SK-N-SH (cell line): ENCODE measurements at regions not wholly inside any gene's neighbourhood (a gene's known extent, or its start where the extent isn't known, plus 50 kb on each side); places are given as distances from the start of the nearest gene placed in this dataset.

Source experiments
- CTCF ChIA-PET: fragments of 300-600, 350-600 bp; formaldehyde crosslinking; extraction: SDS; loops from one replicate; lab custom pipeline; 2021; lab: Yijun Ruan, JAX
- POLR2A ChIA-PET: fragments of 350-600 bp; sonication (Branson Sonifier 250); formaldehyde crosslinking; extraction: SDS; loops from one replicate; lab custom pipeline; 2020; ENCODE audit warnings: antibody characterized with exemption, inconsistent platforms; lab: Yijun Ruan, JAX
- DNase-seq: peaks from one replicate; pipeline ENCODE4 v3.0.0; 2012
- H2AFZ ChIP-seq: fragments of 200-600 bp; sonication (generic); 2 replicates; pipeline ENCODE4 v1.8.1; 2016; ENCODE audit warnings: antibody characterized with exemption, mild to moderate bottlenecking, low read depth
- H3F3A ChIP-seq: fragments of 200-600 bp; sonication (generic); replicated peaks from 2 replicates; pipeline ENCODE3; 2016; ENCODE audit warnings: antibody characterized with exemption, mild to moderate bottlenecking; ENCODE audit not compliant: insufficient read depth
- H3K27ac ChIP-seq, 2 experiments: fragments of 200-500 bp in 1 of 2; fragments of 200-600 bp in 1 of 2; sonication (Bioruptor generic) in 1 of 2; sonication (generic), shearing (Covaris generic) in 1 of 2; 2 replicates each; pipeline versions ENCODE4 v1.5.1 to v1.6.1; 2014 to 2016; ENCODE audit warnings: low read depth in 2 of 2, inconsistent platforms in 1 of 2, low read length in 1 of 2, mild to moderate bottlenecking in 1 of 2, mixed read lengths in 1 of 2
- H3K27me3 ChIP-seq: fragments of 200-600 bp; sonication (generic), shearing (Covaris generic); 2 replicates; pipeline ENCODE4 v1.6.1; 2016; ENCODE audit warnings: mixed run types; ENCODE audit not compliant: insufficient read depth
- H3K36me3 ChIP-seq, 2 experiments: fragments of 200-500 bp in 1 of 2; fragments of 200-600 bp in 1 of 2; sonication (Bioruptor generic) in 1 of 2; sonication (generic) in 1 of 2; replicated peaks in 1 of 2; 2 replicates each; pipeline versions ENCODE3 to v1.5.1; 2014 to 2016; ENCODE audit warnings: low read length in 1 of 2, mild to moderate bottlenecking in 1 of 2; ENCODE audit not compliant: insufficient read depth in 2 of 2, control insufficient read depth in 1 of 2
- H3K4me1 ChIP-seq, 2 experiments: fragments of 200-500 bp in 1 of 2; fragments of 200-600 bp in 1 of 2; sonication (Bioruptor generic) in 1 of 2; sonication (generic), shearing (Covaris generic) in 1 of 2; 2 replicates each; pipeline versions ENCODE4 v1.5.1 to v1.6.1; 2014 to 2016; ENCODE audit warnings: low read depth in 1 of 2, low read length in 1 of 2, mixed run types in 1 of 2; ENCODE audit not compliant: insufficient read depth in 2 of 2, control insufficient read depth in 1 of 2
- H3K4me2 ChIP-seq: fragments of 200-600 bp; sonication (generic), shearing (Covaris generic); 2 replicates; pipeline ENCODE4 v1.6.1; 2017; ENCODE audit warnings: mixed run types
- H3K4me3 ChIP-seq, 2 experiments: fragments of 200-500 bp in 1 of 2; fragments of 200-600 bp in 1 of 2; sonication (Bioruptor generic) in 1 of 2; sonication (generic), shearing (Covaris generic) in 1 of 2; 2 replicates each; pipeline versions ENCODE4 v1.5.1 to v1.8.1; 2014 to 2016; ENCODE audit warnings: low read depth in 2 of 2, inconsistent platforms in 1 of 2, low read length in 1 of 2, mild to moderate bottlenecking in 1 of 2, mixed read lengths in 1 of 2, moderate library complexity in 1 of 2
- H3K79me2 ChIP-seq: fragments of 200-600 bp; sonication (generic); 2 replicates; pipeline ENCODE4 v1.8.1; 2017; ENCODE audit warnings: mild to moderate bottlenecking; ENCODE audit not compliant: insufficient read depth
- H3K9ac ChIP-seq: fragments of 200-600 bp; sonication (generic); 2 replicates; pipeline ENCODE4 v1.6.1; 2017; ENCODE audit warnings: mixed run types
- H3K9me2 ChIP-seq: fragments of 200-600 bp; sonication (generic); 2 replicates; pipeline ENCODE4 v1.6.1; 2017; ENCODE audit warnings: mixed run types
- H3K9me3 ChIP-seq: fragments of 200-600 bp; sonication (generic); 2 replicates; pipeline ENCODE4 v1.6.1; 2017; ENCODE audit warnings: mixed run types, mild to moderate bottlenecking, moderate library complexity
- H4K20me1 ChIP-seq: fragments of 200-600 bp; sonication (generic); 2 replicates; pipeline ENCODE4 v1.6.1; 2017; ENCODE audit warnings: mild to moderate bottlenecking, mixed run types; ENCODE audit not compliant: insufficient read depth
- FOXJ3 ChIP-seq: sonication (generic); formaldehyde crosslinking; IDR thresholded peaks from 2 replicates; pipeline ENCODE4 v1.5.1; 2020; ENCODE audit warnings: mild to moderate bottlenecking, missing genetic modification reagents
- GATA2 ChIP-seq: sonication (generic); formaldehyde crosslinking; IDR thresholded peaks from 2 replicates; pipeline ENCODE4 v1.5.0; 2020; ENCODE audit warnings: mild to moderate bottlenecking, missing genetic modification reagents
- MXI1 ChIP-seq: IDR thresholded peaks from 2 replicates; pipeline ENCODE4 v1.6.1; 2012; ENCODE audit warnings: mild to moderate bottlenecking, low read depth, low read length, improper control_type of control experiment
- NFIC ChIP-seq: IDR thresholded peaks from 2 replicates; pipeline ENCODE4 v1.4.0; 2012; ENCODE audit warnings: borderline replicate concordance
- RCOR1 ChIP-seq: fragments of 150-350 bp; IDR thresholded peaks from 2 replicates; pipeline ENCODE4 v1.6.1; 2017; ENCODE audit warnings: antibody characterized with exemption, low read length
- RXRA ChIP-seq: IDR thresholded peaks from 2 replicates; pipeline ENCODE4 v1.4.0; 2012; ENCODE audit warnings: low read depth, mild to moderate bottlenecking, borderline replicate concordance
- TCF12 ChIP-seq: IDR thresholded peaks from 2 replicates; pipeline ENCODE4 v1.4.0; 2012
- WGBS: methylation state at CpG from one replicate; pipeline ENCODE4 v1.1.6; 2017; ENCODE audit warnings: low lambda C conversion rate; 5-methylcytosine and 5-hydroxymethylcytosine counted together
- TF ChIP-seq, protein P1 (sequence below): IDR thresholded peaks from 2 replicates; pipeline ENCODE4; 2012
- TF ChIP-seq, protein P2 (sequence below): IDR thresholded peaks from 2 replicates; pipeline ENCODE4 v1.4.0; 2012; ENCODE audit warnings: low read depth
- TF ChIP-seq, protein P3 (sequence below): IDR thresholded peaks from 2 replicates; pipeline ENCODE4 v1.6.1; 2012; ENCODE audit warnings: mild to moderate bottlenecking, low read depth, low read length, moderate library complexity
- TF ChIP-seq, protein P4 (sequence below): IDR thresholded peaks from 2 replicates; pipeline ENCODE4 v1.4.0; 2012; ENCODE audit warnings: low read depth, borderline replicate concordance
- TF ChIP-seq, protein P5 (sequence below): fragments of 150-350 bp; IDR thresholded peaks from 2 replicates; pipeline ENCODE4 v1.6.1; 2016; ENCODE audit warnings: mild to moderate bottlenecking, low read depth, low read length

DNA sequence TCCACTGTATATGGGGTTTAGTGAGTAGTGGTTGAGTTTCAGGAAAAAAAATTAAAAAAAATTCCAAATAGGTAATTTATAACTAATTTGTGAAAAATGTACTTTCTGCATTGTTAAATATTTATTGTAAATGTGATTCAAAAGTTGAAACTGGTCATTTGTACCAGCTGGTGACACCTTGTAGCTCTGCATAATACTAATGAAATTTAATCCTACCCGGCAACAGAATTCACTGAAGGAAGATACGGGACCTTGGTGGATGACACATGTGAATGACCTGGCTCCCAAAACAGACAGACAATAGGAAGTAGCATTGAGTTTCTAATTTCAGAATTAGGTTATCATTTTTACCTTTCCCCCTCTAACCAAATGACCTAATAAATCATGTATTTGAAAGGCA, 73.8 kb downstream of the SLITRK6 start:
- no peak overlapping the region for H3K4me2 ChIP-seq
- H4K20me1 ChIP-seq: no peaks in the 10 kb centered on the region
- no peaks in the 10 kb centered on the region for H3F3A ChIP-seq
- no peaks in the 10 kb centered on the region for H3K9me2 ChIP-seq
- WGBS: 98% methylated on average over 2 of the region's 2 CpGs
- H3K79me2 ChIP-seq: no peaks in the 10 kb centered on the region
- CTCF ChIA-PET: no interaction called here
- H3K27me3 ChIP-seq: no peaks in the 10 kb centered on the region
- no peak overlapping the region for H3K9ac ChIP-seq
- no peak overlapping the region for H3K4me3 ChIP-seq
- 0 out of 2 replicates have a peak, but pooled peaks cover 3% of the 10 kb centered on the region for H3K9me3 ChIP-seq
- H2AFZ ChIP-seq: no peak overlapping the region
- no peaks in the 10 kb centered on the region for H3K36me3 ChIP-seq
- TF ChIP-seq, protein P1, sequence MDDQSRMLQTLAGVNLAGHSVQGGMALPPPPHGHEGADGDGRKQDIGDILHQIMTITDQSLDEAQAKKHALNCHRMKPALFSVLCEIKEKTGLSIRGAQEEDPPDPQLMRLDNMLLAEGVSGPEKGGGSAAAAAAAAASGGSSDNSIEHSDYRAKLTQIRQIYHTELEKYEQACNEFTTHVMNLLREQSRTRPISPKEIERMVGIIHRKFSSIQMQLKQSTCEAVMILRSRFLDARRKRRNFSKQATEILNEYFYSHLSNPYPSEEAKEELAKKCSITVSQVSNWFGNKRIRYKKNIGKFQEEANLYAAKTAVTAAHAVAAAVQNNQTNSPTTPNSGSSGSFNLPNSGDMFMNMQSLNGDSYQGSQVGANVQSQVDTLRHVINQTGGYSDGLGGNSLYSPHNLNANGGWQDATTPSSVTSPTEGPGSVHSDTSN: no peak
- no peak for TF ChIP-seq GATA2 (CRISPR knock-in tag)
- no peak for TF ChIP-seq RCOR1
- TF ChIP-seq, protein P2, sequence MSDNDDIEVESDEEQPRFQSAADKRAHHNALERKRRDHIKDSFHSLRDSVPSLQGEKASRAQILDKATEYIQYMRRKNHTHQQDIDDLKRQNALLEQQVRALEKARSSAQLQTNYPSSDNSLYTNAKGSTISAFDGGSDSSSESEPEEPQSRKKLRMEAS: no peak
- no peak for TF ChIP-seq FOXJ3 (CRISPR knock-in tag)
- TF ChIP-seq, protein P3, sequence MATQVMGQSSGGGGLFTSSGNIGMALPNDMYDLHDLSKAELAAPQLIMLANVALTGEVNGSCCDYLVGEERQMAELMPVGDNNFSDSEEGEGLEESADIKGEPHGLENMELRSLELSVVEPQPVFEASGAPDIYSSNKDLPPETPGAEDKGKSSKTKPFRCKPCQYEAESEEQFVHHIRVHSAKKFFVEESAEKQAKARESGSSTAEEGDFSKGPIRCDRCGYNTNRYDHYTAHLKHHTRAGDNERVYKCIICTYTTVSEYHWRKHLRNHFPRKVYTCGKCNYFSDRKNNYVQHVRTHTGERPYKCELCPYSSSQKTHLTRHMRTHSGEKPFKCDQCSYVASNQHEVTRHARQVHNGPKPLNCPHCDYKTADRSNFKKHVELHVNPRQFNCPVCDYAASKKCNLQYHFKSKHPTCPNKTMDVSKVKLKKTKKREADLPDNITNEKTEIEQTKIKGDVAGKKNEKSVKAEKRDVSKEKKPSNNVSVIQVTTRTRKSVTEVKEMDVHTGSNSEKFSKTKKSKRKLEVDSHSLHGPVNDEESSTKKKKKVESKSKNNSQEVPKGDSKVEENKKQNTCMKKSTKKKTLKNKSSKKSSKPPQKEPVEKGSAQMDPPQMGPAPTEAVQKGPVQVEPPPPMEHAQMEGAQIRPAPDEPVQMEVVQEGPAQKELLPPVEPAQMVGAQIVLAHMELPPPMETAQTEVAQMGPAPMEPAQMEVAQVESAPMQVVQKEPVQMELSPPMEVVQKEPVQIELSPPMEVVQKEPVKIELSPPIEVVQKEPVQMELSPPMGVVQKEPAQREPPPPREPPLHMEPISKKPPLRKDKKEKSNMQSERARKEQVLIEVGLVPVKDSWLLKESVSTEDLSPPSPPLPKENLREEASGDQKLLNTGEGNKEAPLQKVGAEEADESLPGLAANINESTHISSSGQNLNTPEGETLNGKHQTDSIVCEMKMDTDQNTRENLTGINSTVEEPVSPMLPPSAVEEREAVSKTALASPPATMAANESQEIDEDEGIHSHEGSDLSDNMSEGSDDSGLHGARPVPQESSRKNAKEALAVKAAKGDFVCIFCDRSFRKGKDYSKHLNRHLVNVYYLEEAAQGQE: no peak
- TF ChIP-seq MXI1: no peak
- TF ChIP-seq, all 33 proteins: peak for 0
- DNase-seq: no peak
- H3K27ac ChIP-seq: no peak overlapping the region
- POLR2A ChIA-PET: no interaction called here
- no peaks in the 10 kb centered on the region for H3K4me1 ChIP-seq

DNA sequence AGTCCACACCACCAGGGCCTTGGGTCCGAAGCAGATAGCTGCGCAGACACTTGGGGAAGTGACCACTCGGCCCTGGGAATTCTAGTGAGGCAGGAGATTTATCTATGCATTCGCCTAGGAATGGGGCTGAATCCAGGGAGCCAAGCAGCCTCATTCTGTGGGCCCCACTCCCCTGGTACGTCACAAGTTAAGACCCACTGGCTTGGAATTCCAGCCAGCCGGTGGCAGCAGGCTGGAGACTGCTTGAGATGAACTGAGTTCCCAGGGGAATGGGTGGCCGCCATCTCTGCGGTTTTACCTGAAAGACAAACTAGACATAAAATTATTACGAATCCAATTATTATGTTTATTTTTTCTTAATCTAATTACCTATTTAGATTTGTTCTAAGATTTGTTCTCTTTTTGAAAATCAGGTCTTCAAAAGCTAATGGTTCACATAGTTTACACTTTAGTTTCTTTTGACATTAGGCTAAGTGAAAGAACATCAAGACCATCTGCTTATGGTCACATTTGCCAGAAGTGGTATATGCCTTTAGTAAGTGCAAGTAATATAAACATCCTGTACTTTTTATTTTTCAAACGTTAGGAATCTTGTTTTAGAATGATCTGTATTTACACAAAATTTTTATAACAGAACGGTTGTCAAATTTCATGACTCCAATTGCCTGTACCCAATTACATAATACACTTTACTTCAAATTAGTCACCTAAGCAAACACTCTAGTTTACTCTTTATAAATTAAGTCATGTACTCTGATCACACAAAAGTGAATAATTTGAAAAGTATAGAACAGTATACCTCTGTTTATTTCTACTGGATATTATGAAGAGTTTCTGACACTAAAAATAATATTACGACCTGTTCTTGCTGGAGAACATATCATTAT, 74.4 kb downstream of the SLITRK6 start:
- no peak overlapping the region for H3K27ac ChIP-seq
- H4K20me1 ChIP-seq: no peaks in the 10 kb centered on the region
- WGBS: 79% methylated on average over 9 of the region's 12 CpGs
- ChIA-PET POLR2A (no interaction called here), CTCF (no interaction called here)
- H3F3A ChIP-seq: no peaks in the 10 kb centered on the region
- H3K9ac ChIP-seq: no peak overlapping the region
- no peak overlapping the region for H2AFZ ChIP-seq
- no peak overlapping the region for H3K4me2 ChIP-seq
- H3K27me3 ChIP-seq: no peaks in the 10 kb centered on the region
- no peak for DNase-seq
- H3K36me3 ChIP-seq: no peaks in the 10 kb centered on the region
- H3K4me1 ChIP-seq: no peaks in the 10 kb centered on the region
- no peaks in the 10 kb centered on the region for H3K79me2 ChIP-seq
- 0 out of 2 replicates have a peak, but pooled peaks cover 3% of the 10 kb centered on the region for H3K9me3 ChIP-seq
- no peak overlapping the region for H3K4me3 ChIP-seq
- TF ChIP-seq, protein P4, sequence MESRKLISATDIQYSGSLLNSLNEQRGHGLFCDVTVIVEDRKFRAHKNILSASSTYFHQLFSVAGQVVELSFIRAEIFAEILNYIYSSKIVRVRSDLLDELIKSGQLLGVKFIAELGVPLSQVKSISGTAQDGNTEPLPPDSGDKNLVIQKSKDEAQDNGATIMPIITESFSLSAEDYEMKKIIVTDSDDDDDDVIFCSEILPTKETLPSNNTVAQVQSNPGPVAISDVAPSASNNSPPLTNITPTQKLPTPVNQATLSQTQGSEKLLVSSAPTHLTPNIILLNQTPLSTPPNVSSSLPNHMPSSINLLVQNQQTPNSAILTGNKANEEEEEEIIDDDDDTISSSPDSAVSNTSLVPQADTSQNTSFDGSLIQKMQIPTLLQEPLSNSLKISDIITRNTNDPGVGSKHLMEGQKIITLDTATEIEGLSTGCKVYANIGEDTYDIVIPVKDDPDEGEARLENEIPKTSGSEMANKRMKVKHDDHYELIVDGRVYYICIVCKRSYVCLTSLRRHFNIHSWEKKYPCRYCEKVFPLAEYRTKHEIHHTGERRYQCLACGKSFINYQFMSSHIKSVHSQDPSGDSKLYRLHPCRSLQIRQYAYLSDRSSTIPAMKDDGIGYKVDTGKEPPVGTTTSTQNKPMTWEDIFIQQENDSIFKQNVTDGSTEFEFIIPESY: no peak
- TF ChIP-seq, protein P5, sequence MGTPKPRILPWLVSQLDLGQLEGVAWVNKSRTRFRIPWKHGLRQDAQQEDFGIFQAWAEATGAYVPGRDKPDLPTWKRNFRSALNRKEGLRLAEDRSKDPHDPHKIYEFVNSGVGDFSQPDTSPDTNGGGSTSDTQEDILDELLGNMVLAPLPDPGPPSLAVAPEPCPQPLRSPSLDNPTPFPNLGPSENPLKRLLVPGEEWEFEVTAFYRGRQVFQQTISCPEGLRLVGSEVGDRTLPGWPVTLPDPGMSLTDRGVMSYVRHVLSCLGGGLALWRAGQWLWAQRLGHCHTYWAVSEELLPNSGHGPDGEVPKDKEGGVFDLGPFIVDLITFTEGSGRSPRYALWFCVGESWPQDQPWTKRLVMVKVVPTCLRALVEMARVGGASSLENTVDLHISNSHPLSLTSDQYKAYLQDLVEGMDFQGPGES: no peak
- TF ChIP-seq RXRA (no peak), TCF12 (no peak), NFIC (no peak), GATA2 (CRISPR knock-in tag) (no peak)
- TF ChIP-seq, protein P1: no peak
- TF ChIP-seq, all 33 proteins: peak for 0
- no peaks in the 10 kb centered on the region for H3K9me2 ChIP-seq
